Activated CD8-positive, alpha-beta memory T cell treated with anti-CD3 and anti-CD28 coated beads, Interleukin-2, amount 50 U/mL, for 1 hour (primary cell): ENCODE measurements at regions not wholly inside any gene's neighbourhood (a gene's known extent, or its start where the extent isn't known, plus 50 kb on each side); places are given as distances from the start of the nearest gene placed in this dataset.
"Not testable (repeated sequence)": the region's sequence is repeated elsewhere in the genome, so short reads cannot be mapped to it uniquely, and the experiment has no call there.

Experiments
- DNase-seq: peaks from one replicate; pipeline ENCODE4 v3.0.0-alpha.2; 2020; ENCODE audit errors: extremely low read depth

- DNase-seq, result no peak
These were observed 357.3 kb downstream of the NPHP4 start for GRCh38 chr1:5634893-5635292.

GRCh38 chr1:5632814-5633213, 359.4 kb downstream of the NPHP4 start:
- no peak for DNase-seq

GRCh38 chr1:5632224-5632623, 360.0 kb downstream of the NPHP4 start:
- DNase-seq, result no peak

- DNase-seq, result no peak
These were observed 363.8 kb downstream of the NPHP4 start for GRCh38 chr1:5628416-5628815.

GRCh38 chr1:5623399-5623798, 368.8 kb downstream of the NPHP4 start:
- no peak for DNase-seq

- DNase-seq, result no peak
These were observed 369.8 kb downstream of the NPHP4 start for GRCh38 chr1:5622412-5622811.

GRCh38 chr1:5621692-5622091, 370.5 kb downstream of the NPHP4 start:
- DNase-seq, result no peak

- no peak for DNase-seq
These were observed 371.2 kb downstream of the NPHP4 start for GRCh38 chr1:5620997-5621396.

- no peak for DNase-seq
These were observed 371.8 kb downstream of the NPHP4 start for GRCh38 chr1:5620418-5620817.

- DNase-seq, result no peak
These were observed 372.8 kb downstream of the NPHP4 start for GRCh38 chr1:5619469-5619868.

GRCh38 chr1:5617546-5617945, 374.7 kb downstream of the NPHP4 start:
- no peak for DNase-seq

- no peak for DNase-seq
These were observed 375.1 kb downstream of the NPHP4 start for GRCh38 chr1:5617179-5617520.

GRCh38 chr1:5616366-5617178, 375.7 kb downstream of the NPHP4 start:
- DNase-seq, result no peak

GRCh38 chr1:5615076-5615475, 377.1 kb downstream of the NPHP4 start:
- DNase-seq, result no peak

- no peak for DNase-seq
These were observed 378.3 kb downstream of the NPHP4 start for GRCh38 chr1:5613900-5614299.

GRCh38 chr1:5611851-5612250, 380.4 kb downstream of the NPHP4 start:
- DNase-seq, result no peak

- no peak for DNase-seq
These were observed 380.8 kb downstream of the NPHP4 start for GRCh38 chr1:5611431-5611830.

GRCh38 chr1:5610432-5610831, 381.8 kb downstream of the NPHP4 start:
- DNase-seq, result no peak

GRCh38 chr1:5603353-5604104, 388.7 kb downstream of the NPHP4 start:
- no peak for DNase-seq

GRCh38 chr1:5602718-5603117, 389.5 kb downstream of the NPHP4 start:
- not testable (repeated sequence) for DNase-seq

GRCh38 chr1:5601516-5601915, 390.7 kb downstream of the NPHP4 start:
- no peak for DNase-seq

GRCh38 chr1:5599541-5599940, 392.7 kb downstream of the NPHP4 start:
- no peak for DNase-seq

- no peak for DNase-seq
These were observed 393.3 kb downstream of the NPHP4 start for GRCh38 chr1:5598824-5599395.
